Inflammatory macrophage treated with lipopolysaccharide for 4 hours (primary cell): ENCODE measurements at regions not wholly inside any gene's neighbourhood (a gene's known extent, or its start where the extent isn't known, plus 50 kb on each side); places are given as distances from the start of the nearest gene placed in this dataset.
"Not testable (repeated sequence)": the region's sequence is repeated elsewhere in the genome, so short reads cannot be mapped to it uniquely, and the experiment has no call there.

Experiments used
- DNase-seq: peaks from one replicate; pipeline ENCODE4 v3.0.0-alpha.2; 2020

GRCh38 chr15:70602834-70603560 lies 160.4 kb downstream of the UACA start:
- DNase-seq: no peak

GRCh38 chr15:70602281-70602680 lies 161.1 kb downstream of the UACA start:
- DNase-seq: no peak

GRCh38 chr15:70597945-70598344 lies 165.4 kb downstream of the UACA start:
- DNase-seq: no peak

- no peak for DNase-seq
Observed at GRCh38 chr15:70597056-70597603, 166.2 kb downstream of the UACA start.

GRCh38 chr15:70596354-70597055 lies 166.9 kb downstream of the UACA start:
- DNase-seq: peak; percentile 8

- DNase-seq: no peak
Observed at GRCh38 chr15:70593795-70594194, 169.6 kb downstream of the UACA start.

GRCh38 chr15:70589728-70590127 lies 173.6 kb downstream of the UACA start:
- no peak for DNase-seq

GRCh38 chr15:70589221-70589620 lies 174.1 kb downstream of the UACA start:
- DNase-seq: no peak

GRCh38 chr15:70588613-70589012 lies 174.7 kb downstream of the UACA start:
- no peak for DNase-seq

- DNase-seq: no peak
Observed at GRCh38 chr15:70587896-70588567, 175.3 kb downstream of the UACA start.

GRCh38 chr15:70587012-70587634 lies 176.2 kb downstream of the UACA start:
- DNase-seq: not testable (repeated sequence)

- no peak for DNase-seq
Observed at GRCh38 chr15:70586241-70586640, 177.1 kb downstream of the UACA start.

GRCh38 chr15:70585707-70586034 lies 177.7 kb downstream of the UACA start:
- DNase-seq: no peak

GRCh38 chr15:70584838-70585706 lies 178.3 kb downstream of the UACA start:
- no peak for DNase-seq

- DNase-seq: no peak
Observed at GRCh38 chr15:70584441-70584837, 178.9 kb downstream of the UACA start.

GRCh38 chr15:70583006-70583405 lies 180.4 kb downstream of the UACA start:
- no peak for DNase-seq

- no peak for DNase-seq
Observed at GRCh38 chr15:70582143-70582945, 181.0 kb downstream of the UACA start.

- no peak for DNase-seq
Observed at GRCh38 chr15:70580958-70581357, 182.4 kb downstream of the UACA start.

- DNase-seq: no peak
Observed at GRCh38 chr15:70580286-70580685, 183.1 kb downstream of the UACA start.

GRCh38 chr15:70579766-70580165 lies 183.6 kb downstream of the UACA start:
- no peak for DNase-seq

- no peak for DNase-seq
Observed at GRCh38 chr15:70578196-70578595, 185.2 kb downstream of the UACA start.
